Hematopoietic multipotent progenitor cell treated with erythropoietin and hydrocortisone succinate and interleukin-3 and kit ligand, for 6 days (in vitro differentiated cells): ENCODE measurements at regions not wholly inside any gene's neighbourhood (a gene's known extent, or its start where the extent isn't known, plus 50 kb on each side); places are given as distances from the start of the nearest gene placed in this dataset.
A peak's percentile ranks its signal among the peaks of the same experiment; 100 is the strongest.

Experiments used
- DNase-seq: peaks from one replicate; pipeline ENCODE4 v3.0.0-alpha.2; 2015

DNA sequence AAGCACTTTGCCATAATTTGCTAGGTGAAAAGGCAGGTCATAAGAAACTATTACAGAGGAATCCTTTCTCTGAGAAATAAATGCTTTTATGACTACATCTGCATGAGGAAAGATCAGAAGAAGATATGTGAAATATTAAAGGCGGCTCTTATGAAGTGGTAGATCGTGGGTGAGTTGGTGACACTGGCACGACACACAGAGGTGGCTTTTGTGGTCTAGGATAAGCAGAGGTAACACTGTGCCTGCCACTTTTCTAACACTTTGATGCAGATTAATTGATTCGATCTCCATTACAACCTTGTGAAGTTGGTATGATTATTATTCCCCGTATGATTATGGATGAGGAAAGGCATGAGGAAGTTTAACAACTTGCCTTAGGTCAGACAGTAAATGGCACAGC, 60.0 kb upstream of the ELK3 start:
- DNase-seq: no peak

DNA sequence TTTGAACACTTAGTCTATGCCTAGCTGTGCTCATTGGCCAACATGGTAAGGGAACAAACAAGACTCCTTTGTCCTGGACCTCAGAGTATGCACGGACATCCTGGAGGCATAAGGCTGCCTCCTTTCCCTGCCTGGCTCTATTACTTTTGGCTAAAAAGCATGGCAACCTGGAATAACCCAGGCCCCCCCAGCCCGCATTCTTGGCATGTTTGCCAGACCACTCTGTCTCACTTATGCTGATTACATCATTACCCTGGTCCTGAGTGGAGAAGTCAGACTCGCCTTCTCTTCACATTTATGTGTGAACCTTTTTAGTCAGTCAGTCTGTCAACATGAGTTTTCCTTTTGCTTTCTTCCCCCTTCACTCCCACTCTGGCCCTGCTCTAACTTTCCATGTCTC, 58.0 kb upstream of the ELK3 start:
- DNase-seq: no peak

DNA sequence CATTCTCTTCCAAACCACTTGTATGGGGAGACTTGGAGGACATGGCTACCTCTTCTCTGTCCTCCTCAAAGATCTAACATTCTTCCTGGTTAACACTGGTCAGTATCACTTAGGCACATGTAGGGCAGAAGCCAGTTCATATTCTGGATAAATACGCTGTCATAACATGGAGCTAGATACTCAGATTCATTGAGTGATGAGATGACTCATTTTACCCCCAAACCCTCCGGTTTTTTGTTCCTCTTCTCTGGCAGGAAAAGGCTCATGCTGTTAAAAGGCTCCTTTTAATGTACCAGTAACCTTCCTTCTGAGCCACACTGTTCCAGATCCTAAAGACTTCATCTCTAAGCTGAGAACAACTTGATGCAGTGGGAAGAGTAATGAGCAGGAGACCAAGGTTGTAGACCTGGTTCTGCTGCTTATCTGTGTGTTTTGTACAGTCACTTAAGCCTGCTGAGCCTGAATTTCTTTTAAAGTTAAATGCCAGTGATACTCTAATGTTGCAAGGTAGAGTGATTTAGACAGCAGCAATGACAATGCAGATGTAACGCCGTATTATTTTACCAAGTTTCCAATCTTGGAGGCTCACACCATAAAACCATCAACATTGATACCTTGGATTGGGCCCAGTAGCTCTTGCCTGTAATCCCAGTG, 57.3 kb upstream of the ELK3 start:
- DNase-seq: no peak

DNA sequence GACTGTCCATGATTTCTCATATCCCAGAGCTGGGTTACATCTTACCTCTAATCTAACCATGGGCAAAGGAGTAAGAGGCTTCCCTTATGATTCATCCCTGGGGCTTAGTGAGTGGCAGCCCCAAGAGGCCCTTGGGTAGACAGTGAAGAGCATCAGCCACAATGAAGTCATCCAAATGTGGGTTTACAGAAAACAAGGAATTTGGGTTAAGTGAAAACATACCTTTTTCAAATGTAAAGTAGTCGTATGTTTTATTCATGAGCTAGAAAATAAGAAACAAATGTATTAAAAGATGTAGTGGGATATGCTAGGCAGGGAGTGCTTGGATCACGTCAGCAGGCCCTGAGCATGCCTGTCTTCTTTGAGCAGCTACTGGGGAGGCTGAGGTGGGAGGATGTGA, 54.0 kb upstream of the ELK3 start:
- DNase-seq: no peak

DNA sequence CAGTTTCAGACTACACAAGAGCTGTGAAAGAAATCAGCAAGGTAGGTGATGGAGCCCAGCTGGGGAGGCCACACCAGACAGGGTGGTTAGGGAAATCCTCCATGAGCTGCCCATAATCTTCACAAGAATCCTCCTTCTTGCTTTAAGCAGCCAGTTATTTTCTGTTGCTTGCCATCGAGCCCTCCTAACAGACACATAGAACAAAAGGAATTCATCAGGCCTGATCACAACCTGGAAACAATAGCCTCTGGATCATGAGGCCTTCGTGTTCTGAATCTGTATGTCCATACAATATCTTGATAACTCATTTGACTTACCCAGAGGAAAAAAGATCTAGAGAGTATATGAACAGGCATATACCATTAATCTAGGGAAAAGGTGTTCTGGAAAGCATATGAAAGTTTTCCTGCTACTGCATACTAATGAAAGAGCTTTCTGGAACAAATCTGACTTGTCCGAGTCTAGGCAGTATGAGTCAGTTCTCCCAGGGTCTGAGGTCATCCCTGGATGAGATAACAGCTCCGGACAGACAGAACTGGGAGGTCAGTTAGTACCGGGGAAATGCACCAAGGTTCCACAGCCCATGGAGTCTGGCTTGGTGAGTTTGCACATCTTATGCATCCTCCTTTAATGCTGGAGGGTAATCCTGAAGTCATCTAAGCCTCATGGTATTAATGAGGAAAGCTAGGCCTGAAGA, 52.8 kb upstream of the ELK3 start:
- no peak for DNase-seq

DNA sequence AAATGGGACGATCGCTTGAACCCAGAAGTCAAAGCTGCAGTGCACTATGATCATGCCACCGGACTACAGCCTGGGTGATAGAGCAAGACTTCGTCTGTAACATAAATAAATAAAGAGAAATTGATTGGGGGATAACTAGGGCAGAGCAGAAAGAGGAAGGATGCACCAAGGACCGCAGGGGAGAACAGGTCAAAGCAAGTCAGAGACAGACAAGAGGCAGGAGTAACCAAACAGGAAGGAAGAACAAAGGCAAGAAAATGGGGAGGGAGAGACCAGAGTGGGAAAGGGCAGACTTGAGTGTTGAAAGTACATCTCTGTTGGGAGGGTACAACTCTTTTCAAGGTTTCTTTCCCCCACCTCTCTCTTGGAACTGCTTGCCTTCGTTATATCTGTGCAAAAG, 50.8 kb upstream of the ELK3 start:
- DNase-seq: peak; percentile 22

DNA sequence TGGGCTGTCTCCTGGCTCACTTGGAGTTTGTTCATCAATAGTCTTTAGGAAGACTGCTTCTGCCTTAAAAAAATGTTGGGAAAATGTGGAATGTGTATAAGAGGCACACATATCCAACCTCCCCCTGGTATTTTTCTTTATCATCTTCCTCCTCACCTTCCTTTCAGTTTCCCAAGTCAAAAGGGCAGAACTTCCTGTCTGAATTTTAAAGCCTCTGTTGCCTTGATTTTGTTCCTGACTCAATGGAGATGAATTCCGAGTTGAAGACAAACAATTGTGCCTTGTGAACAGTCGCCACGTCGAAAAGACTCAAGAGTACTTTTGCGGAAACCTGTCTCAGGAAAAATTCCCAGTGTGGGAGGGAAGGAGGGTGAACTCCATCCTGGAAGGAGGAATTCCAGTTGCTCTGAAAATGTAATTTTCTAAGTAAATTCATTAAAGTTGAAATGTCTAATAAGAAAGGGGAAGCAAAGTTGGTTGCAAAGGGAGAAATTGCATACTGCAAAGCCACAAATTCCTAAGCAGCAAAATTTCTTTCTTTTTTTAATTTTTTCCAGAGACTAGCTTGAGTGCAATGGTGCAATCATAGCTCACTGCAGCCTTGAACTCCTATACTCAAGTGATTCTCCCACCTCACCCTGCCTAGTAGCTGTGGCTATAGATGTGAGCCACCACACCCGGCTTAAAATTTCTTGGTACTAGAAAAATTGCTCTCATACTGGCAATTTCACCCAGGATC, 50.2 kb upstream of the ELK3 start:
- DNase-seq: no peak
